ENCODE measurements at regions not wholly inside any gene's neighbourhood (a gene's known extent, or its start where the extent isn't known, plus 50 kb on each side); places are given as distances from the start of the nearest gene placed in this dataset.

- TF ChIP-seq POLR2AphosphoS5 (IDR thresholded peaks at IDR 0.05; ENCODE audit: low read depth, low read length) (no peak), TAF1 (IDR thresholded peaks at IDR 0.05; ENCODE audit: borderline replicate concordance, low read depth, low read length) (no peak), POLR2A (IDR thresholded peaks at IDR 0.05; ENCODE audit: low read depth, low read length) (no peak)
Measured at GRCh38 chr5:174664180-174664850, 60.1 kb upstream of the MSX2 start.

Measured in GM12892 (cell line).